ENCODE measurements at regions not wholly inside any gene's neighbourhood (a gene's known extent, or its start where the extent isn't known, plus 50 kb on each side); places are given as distances from the start of the nearest gene placed in this dataset.
"Not testable (repeated sequence)": the region's sequence is repeated elsewhere in the genome, so short reads cannot be mapped to it uniquely, and the experiment has no call there.

DNA sequence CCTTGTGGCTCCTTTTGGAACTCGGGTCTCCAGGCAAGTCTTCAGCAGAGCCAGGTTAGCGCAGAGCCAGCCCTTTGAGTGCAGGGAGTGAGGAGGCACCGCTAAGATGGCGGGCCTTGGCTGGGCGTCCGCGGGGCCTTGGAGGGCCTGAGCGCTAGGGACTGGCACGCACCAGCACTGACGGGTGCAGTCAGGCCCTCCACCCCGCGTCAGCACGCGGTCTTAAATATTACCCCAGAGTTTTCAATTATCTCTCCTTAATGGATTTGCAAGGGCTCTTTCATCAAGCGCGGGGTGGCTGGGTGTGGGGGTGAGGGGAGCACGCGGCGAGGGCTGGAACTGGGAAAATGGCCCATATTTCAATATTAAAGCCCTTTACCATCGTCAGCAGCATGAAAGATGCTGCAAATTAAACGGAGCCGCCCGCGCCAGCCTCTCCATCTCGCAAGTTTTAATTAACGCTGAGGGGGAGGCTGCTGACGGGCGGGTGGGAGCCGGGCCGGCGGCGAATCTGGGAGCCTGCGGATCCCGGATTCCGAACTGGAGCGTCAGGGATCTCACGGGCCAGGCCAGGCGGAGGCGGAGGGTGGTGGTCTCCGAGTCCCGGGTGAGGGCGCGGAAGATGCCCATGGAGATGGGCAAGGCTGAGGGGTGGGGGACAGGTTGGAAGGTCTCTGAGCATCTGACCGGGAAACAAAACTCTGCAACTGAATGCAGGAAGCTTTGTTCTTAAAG, 1690.4 kb upstream of the DEFB115 start:
- DNase-seq = not testable (repeated sequence)

DNA sequence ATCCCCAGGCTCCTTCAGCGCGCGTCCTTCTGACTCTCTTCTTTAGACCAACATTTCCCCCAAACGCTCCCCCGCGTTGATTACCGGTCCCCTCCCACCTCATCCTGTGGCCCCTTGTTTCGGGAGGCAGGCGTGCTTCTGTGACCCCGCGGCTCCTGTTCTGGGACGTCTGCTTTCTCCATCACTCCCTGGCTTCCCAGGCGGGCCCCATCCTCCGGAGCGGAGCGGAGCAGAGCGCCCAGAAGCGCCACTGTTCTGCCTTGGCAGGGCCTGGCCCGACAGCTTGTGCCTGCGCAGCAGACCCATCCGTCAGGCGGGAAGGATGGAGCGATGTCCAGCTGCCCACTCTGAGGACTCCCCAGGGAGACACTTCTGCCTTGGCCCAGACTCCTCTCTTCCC, 1689.8 kb upstream of the DEFB115 start:
- not testable (repeated sequence) for DNase-seq

DNA sequence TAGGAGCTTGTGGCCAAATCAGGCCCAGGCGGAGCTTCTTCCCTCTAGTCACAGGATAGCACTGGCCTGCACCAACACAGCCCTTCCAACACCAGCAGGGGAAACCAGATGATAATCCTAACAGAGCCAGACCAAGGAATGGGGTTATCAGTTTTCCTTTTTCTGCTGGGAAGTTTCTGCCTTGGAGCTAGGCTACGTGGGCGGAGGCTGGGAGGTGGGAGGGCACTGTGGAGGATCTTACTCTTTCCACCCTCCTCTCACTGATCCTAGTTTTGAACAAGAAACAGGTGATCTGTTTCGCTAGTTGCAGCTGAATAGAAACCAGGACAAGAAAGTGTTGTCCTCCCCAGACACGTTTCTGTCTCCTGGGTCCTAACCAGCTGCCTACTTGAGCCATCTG, 1687.3 kb upstream of the DEFB115 start:
- not testable (repeated sequence) for DNase-seq

DNA sequence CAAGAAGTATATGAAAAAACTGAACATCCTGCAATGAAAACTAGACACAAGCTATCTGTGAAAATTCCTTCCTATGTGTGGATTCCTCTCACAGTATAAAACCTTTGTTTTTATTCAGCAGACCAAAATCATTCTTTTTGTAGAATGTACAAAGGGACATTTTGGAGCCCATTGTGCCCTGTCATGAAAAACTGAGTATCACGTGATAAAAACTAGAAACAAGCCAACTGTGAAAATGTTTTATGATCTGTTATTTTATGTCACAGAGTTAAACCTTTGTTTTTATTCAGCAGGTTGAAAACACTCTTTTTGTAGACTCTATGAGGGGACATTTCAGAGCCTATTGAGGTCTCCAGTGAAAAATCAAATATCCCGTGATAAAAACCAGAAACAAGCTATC, 1667.9 kb upstream of the DEFB115 start:
- not testable (repeated sequence) for DNase-seq

DNA sequence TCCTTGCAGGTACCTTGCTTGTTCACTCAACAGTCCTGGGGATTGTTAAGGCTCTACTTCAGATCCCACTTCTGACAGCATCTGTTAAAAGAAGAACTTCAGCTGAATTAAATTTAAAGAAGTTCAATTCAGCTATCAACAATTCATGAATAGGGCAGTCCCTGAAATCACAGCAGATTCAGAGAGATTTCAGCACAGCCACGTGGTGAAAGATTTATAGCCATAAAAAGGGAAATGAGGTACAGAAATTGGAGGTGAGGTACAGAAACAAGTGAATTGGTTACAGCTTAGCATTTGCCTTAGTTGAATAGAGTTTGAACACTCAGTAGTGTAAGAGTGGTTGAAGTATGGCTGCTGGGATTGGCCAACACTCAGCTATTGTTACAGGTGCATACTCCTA, 1653.3 kb upstream of the DEFB115 start:
- not testable (repeated sequence) for DNase-seq

DNA sequence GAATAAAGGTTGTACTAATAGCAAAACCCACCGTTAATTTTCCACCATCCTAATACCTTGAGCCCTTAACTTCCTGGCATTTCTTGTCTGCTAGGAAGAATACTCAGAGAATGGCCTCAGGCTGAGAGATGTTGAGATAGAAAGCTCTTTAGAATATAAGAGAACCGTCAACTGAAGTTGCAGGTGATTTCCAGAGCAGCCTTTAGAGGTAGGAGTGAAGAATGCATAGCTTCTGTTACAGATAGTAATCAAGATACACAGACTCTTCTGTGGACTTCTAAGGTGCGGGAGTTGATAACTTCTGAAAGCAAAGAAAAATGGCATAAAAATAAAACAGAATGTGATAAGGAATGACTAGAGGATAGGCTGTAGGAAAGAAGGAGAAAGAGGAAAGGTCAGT, 1651.3 kb upstream of the DEFB115 start:
- DNase-seq = not testable (repeated sequence)

DNA sequence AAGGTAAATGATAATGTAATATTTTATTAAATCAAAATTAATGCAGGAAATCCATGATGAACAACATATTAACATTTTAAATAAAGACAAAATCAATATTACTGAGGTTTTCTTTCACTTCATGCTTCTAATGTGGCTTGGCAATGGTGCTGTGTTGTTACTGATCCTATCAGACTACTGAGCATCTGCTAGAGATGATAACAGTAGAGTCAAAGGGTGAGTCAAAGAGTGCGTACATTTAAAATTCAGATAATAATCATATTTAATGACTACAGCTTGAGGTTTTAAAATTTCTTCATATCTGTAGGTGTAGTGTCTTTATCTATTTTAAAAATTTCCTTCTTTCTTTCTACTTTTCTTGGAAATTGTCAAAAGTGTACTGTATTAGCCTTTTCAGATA, 1628.1 kb upstream of the DEFB115 start:
- DNase-seq = not testable (repeated sequence)
